SK-N-SH (cell line): ENCODE measurements at regions not wholly inside any gene's neighbourhood (a gene's known extent, or its start where the extent isn't known, plus 50 kb on each side); places are given as distances from the start of the nearest gene placed in this dataset.

ENCODE experiments used
- CTCF ChIP-seq: fragments of 200-600 bp; sonication (generic); IDR thresholded peaks from 2 replicates; pipeline ENCODE4 v1.6.1; 2017; ENCODE audit warnings: antibody characterized with exemption, mild to moderate bottlenecking, moderate library complexity
- ELF1 ChIP-seq: IDR thresholded peaks from 2 replicates; pipeline ENCODE4 v1.4.0; 2012
- FOXM1 ChIP-seq: IDR thresholded peaks from 2 replicates; pipeline ENCODE4 v1.4.0; 2012; ENCODE audit warnings: low read depth, mild to moderate bottlenecking
- MXI1 ChIP-seq: IDR thresholded peaks from 2 replicates; pipeline ENCODE4 v1.6.1; 2012; ENCODE audit warnings: mild to moderate bottlenecking, low read depth, low read length, improper control_type of control experiment
- NFIC ChIP-seq: IDR thresholded peaks from 2 replicates; pipeline ENCODE4 v1.4.0; 2012; ENCODE audit warnings: borderline replicate concordance
- POLR2AphosphoS5 ChIP-seq: IDR thresholded peaks from 2 replicates; pipeline ENCODE4 v1.6.1; 2012; ENCODE audit warnings: low read depth, low read length
- RAD21 ChIP-seq: IDR thresholded peaks from 2 replicates; pipeline ENCODE4 v1.6.1; 2012; ENCODE audit warnings: mild to moderate bottlenecking, low read length
- RCOR1 ChIP-seq: fragments of 150-350 bp; IDR thresholded peaks from 2 replicates; pipeline ENCODE4 v1.6.1; 2017; ENCODE audit warnings: antibody characterized with exemption, low read length
- RXRA ChIP-seq: IDR thresholded peaks from 2 replicates; pipeline ENCODE4 v1.4.0; 2012; ENCODE audit warnings: low read depth, mild to moderate bottlenecking, borderline replicate concordance
- SMC3 ChIP-seq: IDR thresholded peaks from 2 replicates; pipeline ENCODE4 v1.6.1; 2012; ENCODE audit warnings: low read depth, low read length, improper control_type of control experiment
- TAF1 ChIP-seq: IDR thresholded peaks from 2 replicates; pipeline ENCODE4 v1.6.1; 2012; ENCODE audit warnings: low read depth, mild to moderate bottlenecking, low read length, moderate library complexity, borderline replicate concordance
- ZBTB33 ChIP-seq: IDR thresholded peaks from 2 replicates; pipeline ENCODE4 v1.4.0; 2012; ENCODE audit warnings: low read depth, borderline replicate concordance
- TF ChIP-seq, protein P1 (sequence below): IDR thresholded peaks from 2 replicates; pipeline ENCODE4 v1.6.1; 2012; ENCODE audit warnings: mild to moderate bottlenecking, low read depth, low read length, moderate library complexity

GRCh38 chr9:17081814-17082213 is 53.0 kb upstream of the CNTLN start:
- TF ChIP-seq CTCF (no peak), TAF1 (no peak), RCOR1 (no peak), ZBTB33 (no peak), RXRA (no peak), RAD21 (no peak), ELF1 (no peak), POLR2AphosphoS5 (no peak), NFIC (no peak), MXI1 (no peak), SMC3 (no peak), FOXM1 (no peak)
- TF ChIP-seq, protein P1, sequence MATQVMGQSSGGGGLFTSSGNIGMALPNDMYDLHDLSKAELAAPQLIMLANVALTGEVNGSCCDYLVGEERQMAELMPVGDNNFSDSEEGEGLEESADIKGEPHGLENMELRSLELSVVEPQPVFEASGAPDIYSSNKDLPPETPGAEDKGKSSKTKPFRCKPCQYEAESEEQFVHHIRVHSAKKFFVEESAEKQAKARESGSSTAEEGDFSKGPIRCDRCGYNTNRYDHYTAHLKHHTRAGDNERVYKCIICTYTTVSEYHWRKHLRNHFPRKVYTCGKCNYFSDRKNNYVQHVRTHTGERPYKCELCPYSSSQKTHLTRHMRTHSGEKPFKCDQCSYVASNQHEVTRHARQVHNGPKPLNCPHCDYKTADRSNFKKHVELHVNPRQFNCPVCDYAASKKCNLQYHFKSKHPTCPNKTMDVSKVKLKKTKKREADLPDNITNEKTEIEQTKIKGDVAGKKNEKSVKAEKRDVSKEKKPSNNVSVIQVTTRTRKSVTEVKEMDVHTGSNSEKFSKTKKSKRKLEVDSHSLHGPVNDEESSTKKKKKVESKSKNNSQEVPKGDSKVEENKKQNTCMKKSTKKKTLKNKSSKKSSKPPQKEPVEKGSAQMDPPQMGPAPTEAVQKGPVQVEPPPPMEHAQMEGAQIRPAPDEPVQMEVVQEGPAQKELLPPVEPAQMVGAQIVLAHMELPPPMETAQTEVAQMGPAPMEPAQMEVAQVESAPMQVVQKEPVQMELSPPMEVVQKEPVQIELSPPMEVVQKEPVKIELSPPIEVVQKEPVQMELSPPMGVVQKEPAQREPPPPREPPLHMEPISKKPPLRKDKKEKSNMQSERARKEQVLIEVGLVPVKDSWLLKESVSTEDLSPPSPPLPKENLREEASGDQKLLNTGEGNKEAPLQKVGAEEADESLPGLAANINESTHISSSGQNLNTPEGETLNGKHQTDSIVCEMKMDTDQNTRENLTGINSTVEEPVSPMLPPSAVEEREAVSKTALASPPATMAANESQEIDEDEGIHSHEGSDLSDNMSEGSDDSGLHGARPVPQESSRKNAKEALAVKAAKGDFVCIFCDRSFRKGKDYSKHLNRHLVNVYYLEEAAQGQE: no peak
